ENCODE measurements at regions not wholly inside any gene's neighbourhood (a gene's known extent, or its start where the extent isn't known, plus 50 kb on each side); places are given as distances from the start of the nearest gene placed in this dataset.

GRCh38 chr9:38154501-38155421 is 85.7 kb upstream of the SHB start:
- CTCF ChIA-PET, result no interaction called here
- no peaks in the 10 kb centered on the region for H3K9me3 Mint-ChIP-seq
- no peak overlapping the region for H3K4me3 Mint-ChIP-seq
- DNase-seq, result no peak
- POLR2A ChIA-PET, result interaction anchor here (0.9 kb wide), 1 partner anchor 673 kb away, joined by 3 read pairs; no protein-coding TSS in a partner anchor
- peaks cover 4% of the 10 kb centered on the region for H3K27me3 Mint-ChIP-seq
- H3K4me1 Mint-ChIP-seq, result no peaks in the 10 kb centered on the region
- H3K27ac Mint-ChIP-seq, result no peak overlapping the region
- H3K36me3 Mint-ChIP-seq (ENCODE audit: low read depth), result no peaks in the 10 kb centered on the region

GRCh38 chr9:38153910-38154291 is 84.9 kb upstream of the SHB start:
- Mint-ChIP-seq H3K36me3 (ENCODE audit: low read depth) (no peaks in the 10 kb centered on the region), H3K9me3 (no peaks in the 10 kb centered on the region), H3K4me1 (no peaks in the 10 kb centered on the region), H3K27ac (no peak overlapping the region), H3K4me3 (no peak overlapping the region), H3K27me3 (peaks cover 5% of the 10 kb centered on the region)
- no peak for DNase-seq
- CTCF ChIA-PET, result interaction anchor here (0.6 kb wide), 1 partner anchor 126 kb away, joined by 5 read pairs; no protein-coding TSS in a partner anchor
- POLR2A ChIA-PET, result no interaction called here

GRCh38 chr9:38153152-38153909 is 84.3 kb upstream of the SHB start:
- Mint-ChIP-seq H3K4me1 (no peaks in the 10 kb centered on the region), H3K27me3 (peaks cover 10% of the 10 kb centered on the region), H3K27ac (no peak overlapping the region), H3K4me3 (no peak overlapping the region), H3K36me3 (ENCODE audit: low read depth) (no peaks in the 10 kb centered on the region), H3K9me3 (no peaks in the 10 kb centered on the region)
- DNase-seq, result no peak
- POLR2A ChIA-PET, result no interaction called here
- CTCF ChIA-PET, result interaction anchor here (0.6 to 0.8 kb wide), 2 partner anchors 8 to 127 kb away, joined by 3 to 5 read pairs; no protein-coding TSS in a partner anchor

GRCh38 chr9:38149647-38150046 is 80.6 kb upstream of the SHB start:
- no peak for DNase-seq
- Mint-ChIP-seq H3K4me3 (no peak overlapping the region), H3K4me1 (no peaks in the 10 kb centered on the region), H3K27me3 (peaks cover 13% of the 10 kb centered on the region), H3K27ac (no peak overlapping the region), H3K36me3 (ENCODE audit: low read depth) (no peaks in the 10 kb centered on the region), H3K9me3 (no peaks in the 10 kb centered on the region)
- POLR2A ChIA-PET, result no interaction called here
- CTCF ChIA-PET, result no interaction called here

- H3K27ac Mint-ChIP-seq, result no peak overlapping the region
- H3K36me3 Mint-ChIP-seq (ENCODE audit: low read depth), result no peaks in the 10 kb centered on the region
- no peaks in the 10 kb centered on the region for H3K9me3 Mint-ChIP-seq
- peaks cover 31% of the 10 kb centered on the region for H3K27me3 Mint-ChIP-seq
- no peaks in the 10 kb centered on the region for H3K4me1 Mint-ChIP-seq
- ChIA-PET CTCF (no interaction called here), POLR2A (no interaction called here)
- no peak for DNase-seq
- no peak overlapping the region for H3K4me3 Mint-ChIP-seq
Observed at GRCh38 chr9:38146844-38147243, 77.8 kb upstream of the SHB start.

- Mint-ChIP-seq H3K27ac (no peak overlapping the region), H3K4me3 (no peak overlapping the region), H3K4me1 (no peaks in the 10 kb centered on the region), H3K27me3 (peaks cover 43% of the 10 kb centered on the region), H3K36me3 (ENCODE audit: low read depth) (no peaks in the 10 kb centered on the region), H3K9me3 (no peaks in the 10 kb centered on the region)
- ChIA-PET POLR2A (no interaction called here), CTCF (interaction anchor here (1.0 kb wide), 1 partner anchor 14 kb away, joined by 3 read pairs; no protein-coding TSS in a partner anchor)
- no peak for DNase-seq
Observed at GRCh38 chr9:38145526-38146053, 76.6 kb upstream of the SHB start.

GRCh38 chr9:38144421-38144820 is 75.4 kb upstream of the SHB start:
- H3K27me3 Mint-ChIP-seq, result peaks cover 48% of the 10 kb centered on the region
- no peak overlapping the region for H3K27ac Mint-ChIP-seq
- no peak overlapping the region for H3K4me3 Mint-ChIP-seq
- H3K9me3 Mint-ChIP-seq, result no peaks in the 10 kb centered on the region
- DNase-seq, result no peak
- ChIA-PET CTCF (no interaction called here), POLR2A (no interaction called here)
- no peaks in the 10 kb centered on the region for H3K4me1 Mint-ChIP-seq
- H3K36me3 Mint-ChIP-seq (ENCODE audit: low read depth), result no peaks in the 10 kb centered on the region

GRCh38 chr9:38141746-38142591 is 72.9 kb upstream of the SHB start:
- Mint-ChIP-seq H3K27me3 (peaks cover 49% of the 10 kb centered on the region), H3K9me3 (no peaks in the 10 kb centered on the region), H3K36me3 (ENCODE audit: low read depth) (no peaks in the 10 kb centered on the region), H3K4me1 (no peaks in the 10 kb centered on the region), H3K4me3 (no peak overlapping the region), H3K27ac (no peak overlapping the region)
- ChIA-PET CTCF (interaction anchor here (1.2 kb wide), 1 partner anchor 53 kb away, joined by 3 read pairs; no protein-coding TSS in a partner anchor), POLR2A (no interaction called here)
- no peak for DNase-seq

- DNase-seq, result no peak
- no peaks in the 10 kb centered on the region for H3K36me3 Mint-ChIP-seq (ENCODE audit: low read depth)
- H3K4me1 Mint-ChIP-seq, result no peaks in the 10 kb centered on the region
- CTCF ChIA-PET, result no interaction called here
- no peak overlapping the region for H3K27ac Mint-ChIP-seq
- peaks cover 44% of the 10 kb centered on the region for H3K27me3 Mint-ChIP-seq
- POLR2A ChIA-PET, result no interaction called here
- H3K4me3 Mint-ChIP-seq, result no peak overlapping the region
- no peaks in the 10 kb centered on the region for H3K9me3 Mint-ChIP-seq
Observed at GRCh38 chr9:38138276-38138675, 69.2 kb upstream of the SHB start.

- ChIA-PET CTCF (no interaction called here), POLR2A (no interaction called here)
- no peak overlapping the region for H3K27ac Mint-ChIP-seq
- no peak for DNase-seq
- H3K4me3 Mint-ChIP-seq, result no peak overlapping the region
- peaks cover 41% of the 10 kb centered on the region for H3K27me3 Mint-ChIP-seq
- H3K36me3 Mint-ChIP-seq (ENCODE audit: low read depth), result no peaks in the 10 kb centered on the region
- H3K9me3 Mint-ChIP-seq, result no peaks in the 10 kb centered on the region
- no peaks in the 10 kb centered on the region for H3K4me1 Mint-ChIP-seq
Observed at GRCh38 chr9:38137342-38137741, 68.3 kb upstream of the SHB start.

- H3K9me3 Mint-ChIP-seq, result no peaks in the 10 kb centered on the region
- ChIA-PET POLR2A (no interaction called here), CTCF (no interaction called here)
- H3K27me3 Mint-ChIP-seq, result peaks cover 32% of the 10 kb centered on the region
- no peak for DNase-seq
- no peak overlapping the region for H3K27ac Mint-ChIP-seq
- H3K36me3 Mint-ChIP-seq (ENCODE audit: low read depth), result no peaks in the 10 kb centered on the region
- H3K4me1 Mint-ChIP-seq, result no peaks in the 10 kb centered on the region
- no peak overlapping the region for H3K4me3 Mint-ChIP-seq
Observed at GRCh38 chr9:38136386-38136785, 67.4 kb upstream of the SHB start.

- Mint-ChIP-seq H3K4me1 (no peaks in the 10 kb centered on the region), H3K27ac (no peak overlapping the region), H3K4me3 (no peak overlapping the region), H3K9me3 (no peaks in the 10 kb centered on the region), H3K27me3 (peaks cover 17% of the 10 kb centered on the region), H3K36me3 (ENCODE audit: low read depth) (no peaks in the 10 kb centered on the region)
- DNase-seq, result no peak
- ChIA-PET CTCF (interaction anchor here (0.9 kb wide), 1 partner anchor 27 kb away, joined by 3 read pairs; no protein-coding TSS in a partner anchor), POLR2A (no interaction called here)
Observed at GRCh38 chr9:38134611-38135237, 65.7 kb upstream of the SHB start.
